ENCODE measurements at regions not wholly inside any gene's neighbourhood (a gene's known extent, or its start where the extent isn't known, plus 50 kb on each side); places are given as distances from the start of the nearest gene placed in this dataset.

DNA sequence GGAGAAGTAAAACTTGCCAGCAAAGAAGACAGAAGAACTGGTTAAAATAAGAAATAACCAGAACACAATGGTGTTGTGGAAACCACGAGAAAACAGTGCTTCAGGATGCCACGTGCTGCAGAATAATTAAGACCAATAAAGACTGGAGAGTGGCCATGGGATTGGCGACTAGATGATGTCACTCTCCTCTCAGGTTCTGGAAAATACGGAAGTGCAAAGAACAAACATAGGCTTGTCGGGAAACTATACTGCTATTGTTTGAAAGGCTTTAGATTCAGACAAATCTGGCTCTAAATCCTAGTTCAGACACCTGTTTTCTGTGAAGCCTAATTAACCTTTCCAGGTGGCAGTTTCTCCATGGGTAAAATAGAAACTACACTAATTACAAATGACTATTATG is 138.4 kb upstream of the STXBP5 start:
- TF ChIP-seq, protein P1, sequence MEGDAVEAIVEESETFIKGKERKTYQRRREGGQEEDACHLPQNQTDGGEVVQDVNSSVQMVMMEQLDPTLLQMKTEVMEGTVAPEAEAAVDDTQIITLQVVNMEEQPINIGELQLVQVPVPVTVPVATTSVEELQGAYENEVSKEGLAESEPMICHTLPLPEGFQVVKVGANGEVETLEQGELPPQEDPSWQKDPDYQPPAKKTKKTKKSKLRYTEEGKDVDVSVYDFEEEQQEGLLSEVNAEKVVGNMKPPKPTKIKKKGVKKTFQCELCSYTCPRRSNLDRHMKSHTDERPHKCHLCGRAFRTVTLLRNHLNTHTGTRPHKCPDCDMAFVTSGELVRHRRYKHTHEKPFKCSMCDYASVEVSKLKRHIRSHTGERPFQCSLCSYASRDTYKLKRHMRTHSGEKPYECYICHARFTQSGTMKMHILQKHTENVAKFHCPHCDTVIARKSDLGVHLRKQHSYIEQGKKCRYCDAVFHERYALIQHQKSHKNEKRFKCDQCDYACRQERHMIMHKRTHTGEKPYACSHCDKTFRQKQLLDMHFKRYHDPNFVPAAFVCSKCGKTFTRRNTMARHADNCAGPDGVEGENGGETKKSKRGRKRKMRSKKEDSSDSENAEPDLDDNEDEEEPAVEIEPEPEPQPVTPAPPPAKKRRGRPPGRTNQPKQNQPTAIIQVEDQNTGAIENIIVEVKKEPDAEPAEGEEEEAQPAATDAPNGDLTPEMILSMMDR (IDR thresholded peaks at IDR 0.05): no peak
- DNase-seq (ENCODE audit: low spot score in 2 of 2): no peak

DNA sequence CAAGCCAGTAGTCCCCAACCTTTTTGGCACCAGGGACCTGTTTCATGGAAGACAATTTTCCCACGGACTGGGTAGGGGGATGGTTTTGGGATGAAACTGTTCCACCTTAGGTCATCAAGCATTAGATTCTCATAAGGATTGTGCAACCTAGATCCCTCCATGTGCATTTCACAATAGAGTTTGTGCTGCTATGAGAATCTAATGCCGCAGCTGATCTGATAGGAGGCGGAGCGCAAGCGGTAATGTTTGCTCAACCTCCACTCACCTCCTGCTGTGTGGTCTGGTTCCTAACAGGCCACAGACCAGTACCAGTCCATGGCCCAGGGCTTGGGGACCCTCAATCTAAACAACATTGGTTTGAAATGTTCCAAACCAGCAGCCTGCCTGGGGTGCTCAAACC is 137.0 kb upstream of the STXBP5 start:
- DNase-seq (ENCODE audit: low spot score in 2 of 2): no peak
- no peaks in the 10 kb centered on the region for H3K36me3 ChIP-seq
- intact Hi-C loops (cut with DNase I): no loop called here
- H3K27me3 ChIP-seq: no peaks in the 10 kb centered on the region
- TF ChIP-seq, protein P1 (IDR thresholded peaks at IDR 0.05): no peak
- no peaks in the 10 kb centered on the region for H3K9me3 ChIP-seq
- H3K4me3 ChIP-seq: no peak overlapping the region
- no peak overlapping the region for H3K27ac ChIP-seq
- no peaks in the 10 kb centered on the region for H3K4me1 ChIP-seq

More for the DNA sequence above, 138.4 kb upstream of the STXBP5 start:
- intact Hi-C loops (cut with DNase I): no loop called here
- H3K27ac ChIP-seq: no peak overlapping the region
- no peaks in the 10 kb centered on the region for H3K27me3 ChIP-seq
- H3K4me3 ChIP-seq: no peak overlapping the region
- H3K36me3 ChIP-seq: no peaks in the 10 kb centered on the region
- H3K4me1 ChIP-seq: no peaks in the 10 kb centered on the region
- no peaks in the 10 kb centered on the region for H3K9me3 ChIP-seq

DNA sequence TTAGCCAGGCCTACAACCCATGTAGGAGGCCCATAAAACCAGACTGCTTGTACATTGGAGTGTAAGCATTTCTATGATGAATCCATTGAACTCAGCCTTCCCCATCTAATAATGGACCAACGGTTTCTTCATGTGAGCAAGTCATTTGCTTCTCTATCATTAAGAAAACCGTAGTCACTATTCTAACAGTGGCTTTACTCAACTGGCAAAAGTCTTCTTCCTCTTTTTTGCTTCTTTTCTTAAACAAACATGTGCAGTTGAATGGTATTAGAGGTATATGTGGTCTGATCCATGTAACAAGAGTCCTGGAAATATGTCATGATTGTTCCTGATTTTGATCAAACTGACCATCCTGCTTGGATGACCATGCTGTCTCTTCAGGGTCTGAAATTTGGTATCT is 132.4 kb upstream of the STXBP5 start:
- Histone ChIP-seq H3K36me3 (no peaks in the 10 kb centered on the region), H3K27me3 (no peaks in the 10 kb centered on the region), H3K4me3 (no peak overlapping the region), H3K27ac (no peak overlapping the region), H3K9me3 (no peaks in the 10 kb centered on the region), H3K4me1 (no peaks in the 10 kb centered on the region)
- no peak for DNase-seq (ENCODE audit: low spot score in 2 of 2)
- intact Hi-C loops (cut with DNase I): no loop called here
- TF ChIP-seq, protein P1 (IDR thresholded peaks at IDR 0.05): no peak

DNA sequence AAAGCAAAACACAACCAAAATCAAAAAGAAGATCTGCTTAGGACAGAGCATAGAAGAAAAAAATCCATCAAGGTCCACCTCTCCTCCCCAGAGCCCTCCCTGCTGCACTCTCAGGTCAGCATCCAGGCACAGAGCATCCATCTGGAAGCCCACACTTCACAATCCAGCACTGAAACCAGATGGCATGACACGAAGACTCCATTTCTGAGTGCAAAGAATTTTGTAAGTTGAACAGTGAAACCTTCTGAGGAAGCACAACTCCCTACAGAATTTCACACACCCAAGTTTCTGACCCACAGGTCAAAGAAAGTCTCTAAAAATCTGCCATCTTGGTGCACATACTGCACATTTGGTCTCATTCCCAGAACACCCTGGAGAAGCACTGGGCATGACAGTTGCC is 128.8 kb upstream of the STXBP5 start:
- TF ChIP-seq, protein P1 (IDR thresholded peaks at IDR 0.05): no peak

GRCh38 chr6:147077251-147077650 is 127.0 kb upstream of the STXBP5 start:
- no peaks in the 10 kb centered on the region for H3K4me1 ChIP-seq
- intact Hi-C loops (cut with DNase I): no loop called here
- TF ChIP-seq, protein P1 (IDR thresholded peaks at IDR 0.05): no peak
- H3K27me3 ChIP-seq: no peaks in the 10 kb centered on the region
- no peak overlapping the region for H3K4me3 ChIP-seq
- no peaks in the 10 kb centered on the region for H3K9me3 ChIP-seq
- DNase-seq (ENCODE audit: low spot score in 2 of 2): no peak
- no peaks in the 10 kb centered on the region for H3K36me3 ChIP-seq
- no peak overlapping the region for H3K27ac ChIP-seq

More for the DNA sequence above, 128.8 kb upstream of the STXBP5 start:
- no peaks in the 10 kb centered on the region for H3K27me3 ChIP-seq
- no peaks in the 10 kb centered on the region for H3K9me3 ChIP-seq
- DNase-seq (ENCODE audit: low spot score in 2 of 2): no peak
- H3K27ac ChIP-seq: no peak overlapping the region
- intact Hi-C loops (cut with DNase I): no loop called here
- H3K4me3 ChIP-seq: no peak overlapping the region
- H3K36me3 ChIP-seq: no peaks in the 10 kb centered on the region
- no peaks in the 10 kb centered on the region for H3K4me1 ChIP-seq

GRCh38 chr6:147078106-147078505 is 126.1 kb upstream of the STXBP5 start:
- TF ChIP-seq, protein P1 (IDR thresholded peaks at IDR 0.05): no peak
- no peaks in the 10 kb centered on the region for H3K9me3 ChIP-seq
- no peaks in the 10 kb centered on the region for H3K27me3 ChIP-seq
- no peak overlapping the region for H3K4me3 ChIP-seq
- H3K36me3 ChIP-seq: no peaks in the 10 kb centered on the region
- DNase-seq (ENCODE audit: low spot score in 2 of 2): no peak
- intact Hi-C loops (cut with DNase I): no loop called here
- H3K4me1 ChIP-seq: no peaks in the 10 kb centered on the region
- H3K27ac ChIP-seq: no peak overlapping the region

All from ascending aorta (tissue), 2 donors.